Testis (tissue), 2 donors: ENCODE measurements at regions not wholly inside any gene's neighbourhood (a gene's known extent, or its start where the extent isn't known, plus 50 kb on each side); places are given as distances from the start of the nearest gene placed in this dataset.

Source experiments
- CTCF ChIP-seq, 3 experiments: fragments of 450-650 bp in 2 of 3; fragments of 200-600 bp in 1 of 3; sonication (generic) in 1 of 3; IDR thresholded peaks; one replicate each; pipeline ENCODE4 v1.5.1; 2016 to 2019; ENCODE audit warnings: antibody characterized with exemption in 3 of 3, mild to moderate bottlenecking in 2 of 3, moderate library complexity in 1 of 3
- POLR2A ChIP-seq: fragments of 450-650 bp; IDR thresholded peaks from one replicate; pipeline ENCODE4 v1.6.1; 2017; ENCODE audit warnings: antibody characterized with exemption, mild to moderate bottlenecking, moderate library complexity

DNA sequence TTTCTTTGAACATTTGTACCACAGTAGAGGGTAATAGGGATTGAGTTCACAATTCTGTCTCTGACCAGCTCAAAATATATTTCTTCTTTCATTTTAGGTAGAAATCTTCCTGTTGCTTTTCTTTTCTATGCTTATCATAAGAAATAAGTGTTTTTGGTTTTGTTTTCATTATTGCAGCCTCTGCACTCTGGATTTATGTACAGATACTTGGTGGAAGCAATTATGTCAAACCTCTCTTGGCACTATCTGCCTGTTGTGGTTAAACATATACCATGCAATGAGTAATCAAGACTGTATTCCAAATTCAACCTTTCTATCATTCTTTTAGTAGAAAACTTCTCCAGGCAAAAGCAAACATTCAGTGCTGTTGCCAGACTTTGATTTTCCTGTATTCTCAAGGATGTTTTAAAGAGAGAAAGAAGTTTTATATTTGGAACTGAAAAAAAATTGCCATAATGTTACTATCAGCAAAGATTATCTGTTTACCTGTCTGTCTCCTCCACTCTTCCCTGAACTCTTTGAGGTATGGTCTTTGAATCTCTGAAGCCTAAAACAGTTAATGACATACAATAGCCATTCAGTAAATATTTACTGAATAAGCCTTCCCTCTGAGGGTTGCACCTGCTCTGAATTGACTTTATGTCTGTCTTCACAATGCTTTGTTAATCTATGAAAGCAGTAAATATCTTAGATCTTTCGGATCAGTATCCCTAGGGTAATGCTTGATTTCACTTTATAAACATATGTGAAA, 612.5 kb upstream of the PRR20A start:
- no peak for TF ChIP-seq CTCF (IDR thresholded peaks at IDR 0.05)
- no peak for TF ChIP-seq POLR2A
